GM21737 (cell line): ENCODE measurements at regions not wholly inside any gene's neighbourhood (a gene's known extent, or its start where the extent isn't known, plus 50 kb on each side); places are given as distances from the start of the nearest gene placed in this dataset.

Source experiments
- ATAC-seq: cut with Tn5 transposase; IDR thresholded peaks from one replicate; pipeline ENCODE4 v1.9.1; 2021; ENCODE audit warnings: mild to moderate bottlenecking, moderate library complexity; ENCODE audit not compliant: unreplicated experiment

DNA sequence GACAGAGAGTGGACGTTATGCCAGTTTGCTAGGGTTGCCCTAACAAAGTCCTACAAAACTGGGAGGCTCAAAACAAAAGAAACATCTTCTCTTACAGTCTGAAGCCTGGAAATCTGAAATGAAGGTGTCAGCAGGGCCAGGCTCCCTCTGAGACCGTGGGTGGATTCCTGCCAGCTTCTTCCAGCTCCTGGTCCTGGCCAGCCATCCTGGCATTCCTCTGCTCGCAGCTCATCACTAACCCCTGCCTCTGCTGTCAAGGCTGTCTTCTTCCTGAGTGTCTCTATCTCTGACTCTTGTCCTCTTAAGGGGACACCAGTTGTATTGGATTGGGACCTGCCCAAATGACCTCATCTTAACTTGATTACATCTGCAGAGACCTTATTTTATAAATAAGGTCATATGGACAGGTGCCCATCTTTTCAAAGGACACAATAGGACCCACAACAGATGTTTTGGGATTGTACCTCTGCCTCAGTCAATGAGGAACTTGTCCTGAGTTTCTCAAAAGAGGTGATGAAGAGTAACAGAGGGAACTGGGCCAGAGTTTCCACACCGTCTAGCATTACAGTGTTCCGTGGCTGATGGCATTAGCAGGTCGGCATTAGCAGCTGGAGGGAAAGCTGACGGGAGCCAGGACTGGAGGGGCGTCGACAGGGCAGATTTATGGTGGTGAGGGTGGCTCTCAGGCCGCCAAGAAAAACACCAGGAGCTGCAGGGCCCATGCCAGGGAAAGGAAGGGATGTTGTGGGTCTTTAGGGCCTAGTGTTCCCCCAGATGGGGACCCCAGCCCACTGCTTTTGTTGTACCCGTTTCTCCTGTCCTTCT, 157.3 kb downstream of the TBXT start:
- ATAC-seq = no peak

DNA sequence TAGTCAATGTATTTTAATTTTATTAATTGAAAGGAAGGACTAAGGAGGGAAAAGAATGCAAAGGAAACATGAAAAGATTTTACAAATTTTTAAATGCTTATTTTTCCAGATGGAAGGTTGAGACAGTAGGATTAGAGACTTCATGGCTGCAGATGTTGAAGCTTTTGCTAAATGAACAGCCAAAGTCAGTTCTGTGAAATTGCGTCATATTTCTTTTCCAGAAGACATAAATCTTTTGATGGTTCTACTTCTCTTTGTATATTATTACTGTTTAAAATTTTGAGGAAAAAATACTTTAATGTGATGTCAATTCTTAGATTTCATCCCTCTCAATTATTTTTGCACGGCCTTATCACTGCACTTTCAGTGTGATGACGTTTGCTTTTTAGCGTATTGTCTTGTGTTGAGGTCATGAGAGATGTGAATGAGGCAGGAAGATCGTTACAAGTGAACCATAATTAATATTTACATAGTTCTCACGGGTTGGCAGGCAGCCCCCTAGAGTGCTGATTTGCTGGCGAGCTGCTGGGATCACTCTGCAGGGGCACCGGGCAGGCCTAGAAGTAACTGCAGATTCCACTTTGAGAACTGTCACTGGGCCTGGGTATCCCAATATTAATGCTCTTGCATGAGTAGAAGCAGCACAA, 158.1 kb downstream of the TBXT start:
- ATAC-seq = no peak

DNA sequence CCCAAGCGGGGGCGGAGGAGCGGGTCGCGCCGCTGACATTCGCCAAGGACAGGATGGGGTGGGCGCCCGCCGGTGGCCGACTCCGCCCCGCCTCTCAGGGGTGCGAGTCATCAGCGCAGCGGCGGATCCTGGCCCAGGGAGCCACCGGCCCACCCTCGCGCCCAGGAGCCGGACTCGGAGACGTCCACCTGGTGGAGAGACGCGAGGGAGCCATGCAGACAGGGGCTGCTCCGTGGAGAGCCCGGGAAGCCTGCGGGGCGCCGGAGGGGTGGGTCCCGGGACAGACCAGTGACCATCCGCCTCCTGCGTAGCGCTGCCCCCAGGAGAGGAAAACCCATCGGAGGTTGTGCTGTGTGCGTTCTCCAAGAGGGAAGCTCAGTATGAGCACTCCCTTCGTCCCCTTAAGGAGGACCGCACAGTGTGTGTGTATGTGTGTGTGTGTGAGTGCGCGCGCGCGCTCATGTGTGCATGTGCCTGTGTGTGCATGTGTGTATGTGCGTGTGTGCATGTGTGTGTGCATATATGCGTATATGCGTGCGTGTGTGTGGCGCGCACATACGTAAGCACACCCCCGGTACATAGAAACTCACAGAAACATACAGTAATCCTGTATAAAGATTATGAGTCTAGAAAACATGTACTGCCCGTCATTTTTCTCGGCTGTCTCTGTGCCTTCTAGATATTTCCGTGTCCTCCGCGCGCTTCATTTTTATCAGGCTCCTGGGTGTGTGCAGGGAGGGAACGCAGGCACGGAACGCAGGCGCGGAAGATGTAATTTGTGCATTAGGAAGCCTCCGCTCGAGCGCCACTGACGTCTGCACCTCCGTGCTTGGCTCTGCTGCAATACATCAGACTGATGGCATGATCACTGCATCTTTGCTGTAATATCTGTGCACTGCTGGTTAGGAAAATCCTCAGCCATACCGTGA, 158.9 kb downstream of the TBXT start:
- ATAC-seq = no peak

DNA sequence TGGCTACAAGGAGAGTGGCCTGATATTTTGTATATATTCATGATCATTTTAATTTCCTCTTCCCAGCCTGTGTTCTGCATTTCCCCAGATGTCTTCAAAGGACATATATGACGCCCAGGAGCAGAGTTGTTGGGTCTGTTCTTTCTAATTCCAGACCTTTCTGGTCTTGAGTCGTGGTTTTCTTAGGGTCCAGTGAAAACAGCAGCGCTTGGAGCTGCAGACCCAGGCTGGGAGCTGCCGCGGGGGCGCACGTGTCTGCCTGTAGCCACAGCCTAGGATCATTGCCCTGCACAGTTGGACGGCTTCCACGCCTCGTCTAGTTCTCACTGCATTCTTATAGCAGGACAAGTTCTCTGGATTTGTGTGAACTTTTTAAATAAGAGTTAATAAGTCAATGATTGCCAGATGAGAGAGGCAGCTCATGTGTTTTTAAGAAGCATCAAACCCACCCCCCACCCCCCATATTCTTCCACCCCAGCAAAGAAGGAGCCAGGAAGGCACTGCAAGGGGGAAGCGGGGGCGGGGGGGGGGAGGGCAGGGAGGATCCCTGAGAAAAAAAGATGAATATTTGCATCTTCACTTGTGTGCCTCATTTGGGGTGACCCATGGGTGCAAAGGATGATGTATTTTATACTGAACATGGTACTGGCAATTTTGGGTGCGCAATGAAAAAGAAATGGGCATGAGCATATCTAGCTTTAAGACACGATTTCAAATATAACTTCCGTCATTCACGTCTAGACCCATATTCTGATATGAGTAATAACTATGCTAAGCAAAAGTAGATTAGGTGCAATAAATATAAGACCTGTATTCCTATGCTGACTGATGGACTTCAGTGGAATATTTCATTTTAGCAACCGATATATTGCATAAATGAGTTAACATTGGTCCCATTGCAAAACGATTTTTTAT, 160.0 kb downstream of the TBXT start:
- no peak for ATAC-seq

DNA sequence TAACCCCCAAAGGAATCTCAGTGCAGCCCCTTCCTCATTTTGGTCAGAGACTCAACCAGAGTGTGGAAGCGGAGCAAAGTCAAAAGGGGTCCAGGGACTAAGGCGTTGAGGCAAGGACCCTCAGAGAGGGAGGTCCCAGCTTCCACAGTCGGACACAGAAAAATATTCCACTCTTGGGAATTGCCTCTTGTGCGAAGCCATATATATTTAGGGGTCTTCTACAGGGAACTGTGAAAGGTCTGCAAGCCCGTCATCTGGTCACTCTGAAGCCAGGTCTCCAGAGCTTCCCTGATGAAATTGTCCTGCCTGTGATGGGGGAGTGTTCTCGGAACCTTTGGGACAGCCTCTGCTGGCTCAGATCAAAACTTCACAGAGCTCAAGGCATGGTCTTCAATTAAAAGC, 160.8 kb downstream of the TBXT start:
- ATAC-seq = no peak

DNA sequence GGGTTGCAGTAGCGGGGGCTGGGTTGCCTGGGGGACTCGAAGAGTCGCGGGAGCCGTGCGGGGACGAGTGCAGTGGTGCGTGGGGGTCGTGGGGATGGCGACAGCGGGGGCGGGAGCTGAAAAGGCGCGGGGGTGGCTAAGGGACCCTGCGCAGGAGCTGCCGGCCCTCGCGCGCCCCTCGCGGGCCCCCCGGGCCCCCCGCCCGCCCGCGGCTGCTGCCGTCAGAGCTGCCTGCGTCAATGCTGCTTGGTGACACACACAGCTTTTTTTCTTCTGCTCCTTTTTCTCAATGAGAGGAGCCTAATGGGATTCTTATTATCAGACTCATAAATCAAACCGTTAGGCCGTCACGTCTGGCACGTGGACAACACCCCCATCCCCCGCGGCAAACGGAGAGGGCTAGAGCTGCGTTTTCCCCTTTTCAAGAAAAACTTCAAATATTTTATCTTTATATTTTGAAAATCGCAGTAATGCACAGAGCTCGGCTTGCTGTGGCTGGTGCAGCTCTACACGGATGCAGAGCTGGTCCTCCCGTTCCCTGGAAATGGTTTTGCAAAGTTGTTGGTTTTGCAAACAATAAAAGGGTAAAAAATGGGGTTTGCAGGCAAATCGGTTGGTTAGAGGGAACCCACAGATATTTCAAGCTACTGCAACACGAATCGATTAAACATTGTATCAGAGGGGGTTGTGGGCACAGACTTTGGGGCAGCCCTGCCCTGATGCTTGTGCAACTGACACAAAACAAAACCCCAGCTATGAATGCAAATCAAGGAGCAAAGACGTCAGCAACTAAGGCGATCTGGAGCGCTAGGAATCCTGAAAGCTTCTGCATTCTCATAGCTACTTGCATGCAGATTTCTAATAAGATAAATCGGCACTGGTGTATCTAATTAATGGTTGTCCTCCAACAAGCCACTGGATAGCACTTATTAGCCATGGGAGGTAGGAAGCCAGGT, 161.4 kb downstream of the TBXT start:
- no peak for ATAC-seq

DNA sequence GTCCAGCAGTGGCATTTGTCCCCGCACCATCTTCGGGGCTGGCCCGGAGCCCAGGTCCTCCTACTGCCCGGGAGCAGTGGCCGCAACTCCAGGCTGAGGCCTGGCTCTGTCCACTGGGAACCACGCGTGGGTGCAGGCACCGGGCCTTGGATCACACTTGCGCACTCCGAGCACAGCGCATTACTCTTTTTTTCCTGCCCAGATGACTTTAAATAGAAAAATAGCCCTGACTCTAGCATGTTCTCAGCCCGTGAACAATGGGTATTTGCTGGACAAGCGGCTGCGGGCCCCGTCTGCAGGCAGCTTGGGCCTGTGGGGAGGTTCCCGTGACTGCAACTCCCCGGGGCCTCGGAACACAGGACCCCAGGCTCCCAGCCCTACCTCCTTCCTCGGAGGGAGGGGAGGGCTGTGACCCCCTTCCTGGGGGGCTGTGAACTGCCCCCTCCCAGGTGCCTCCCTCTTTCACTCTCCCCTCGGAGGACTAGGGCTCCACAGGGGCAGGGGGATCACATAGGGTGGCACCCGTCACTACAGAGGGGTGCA, 162.2 kb downstream of the TBXT start:
- no peak for ATAC-seq

DNA sequence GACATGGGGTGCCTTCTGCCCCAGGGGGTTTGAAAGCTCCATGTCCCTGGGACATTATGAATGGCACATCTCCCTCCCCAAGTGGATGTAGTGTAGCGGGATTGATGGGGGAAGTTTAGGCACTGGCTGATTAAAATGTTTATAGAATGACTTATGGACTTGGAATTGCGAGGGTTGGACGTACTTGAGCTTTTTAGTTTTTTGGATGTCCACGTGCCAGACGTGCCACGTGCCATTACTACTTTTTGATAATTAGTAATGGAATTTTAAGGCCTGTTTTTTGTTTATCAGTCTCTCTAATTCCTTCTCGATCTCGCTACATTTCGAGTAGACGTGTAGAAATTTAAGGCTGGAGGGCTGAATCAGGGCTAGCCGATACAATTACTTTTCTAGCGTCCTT, 162.8 kb downstream of the TBXT start:
- ATAC-seq = no peak

DNA sequence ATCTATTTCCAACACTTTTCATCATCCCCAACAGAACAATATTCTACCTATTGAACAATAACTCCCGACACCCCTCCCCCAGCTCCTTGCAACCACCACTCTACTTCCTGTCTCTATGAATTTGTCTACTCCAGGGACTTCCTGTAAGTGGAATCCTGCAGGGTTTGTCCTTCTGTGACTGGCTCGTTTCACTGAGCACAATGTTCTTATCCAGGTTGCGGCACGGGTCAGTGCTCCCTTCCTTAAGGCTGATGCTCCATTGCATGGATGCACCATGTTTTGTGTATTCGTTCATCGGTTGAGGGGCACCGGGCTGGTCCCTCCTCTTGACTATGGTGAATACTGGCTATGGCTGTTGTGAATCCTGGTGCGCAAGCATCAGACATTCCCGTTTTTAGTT, 163.2 kb downstream of the TBXT start:
- no peak for ATAC-seq

DNA sequence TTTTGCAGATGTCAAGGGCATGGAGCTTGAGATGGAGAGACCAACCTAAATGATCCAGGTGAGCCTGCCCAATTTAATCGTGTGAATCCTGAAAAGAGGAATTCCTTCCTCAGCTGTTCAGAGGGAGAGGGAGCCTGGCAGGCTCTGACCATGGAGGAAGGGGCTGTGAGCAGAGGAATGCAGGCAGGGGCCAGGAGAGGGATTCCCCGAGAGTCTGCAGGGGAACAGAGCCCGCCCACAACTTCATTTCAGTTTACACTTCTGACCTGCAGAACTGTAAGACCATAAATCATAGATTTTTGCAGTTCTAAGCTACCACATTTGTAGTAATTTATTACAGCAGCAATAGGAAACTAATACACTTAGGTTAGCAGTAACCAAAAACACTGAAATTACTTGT, 164.1 kb downstream of the TBXT start:
- no peak for ATAC-seq

DNA sequence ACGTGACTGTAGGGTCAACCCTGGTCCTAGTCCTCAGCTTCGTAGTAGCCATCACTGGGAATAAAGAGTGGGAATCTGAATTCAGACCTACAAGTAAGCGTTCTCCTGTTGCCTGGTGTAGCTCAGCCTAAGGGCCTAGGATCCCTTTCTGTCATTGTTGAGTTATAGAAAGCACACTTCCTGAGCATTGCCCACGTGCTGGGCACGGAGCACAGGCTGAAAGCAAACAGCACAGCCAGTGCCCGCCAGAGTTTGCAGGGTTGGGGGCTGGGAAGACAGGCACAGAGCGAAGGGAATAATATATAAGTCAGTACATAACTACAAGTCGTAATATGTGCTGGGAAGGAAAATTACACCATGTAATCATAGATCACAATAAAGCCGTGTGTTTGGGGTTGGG, 166.3 kb downstream of the TBXT start:
- ATAC-seq = no peak

DNA sequence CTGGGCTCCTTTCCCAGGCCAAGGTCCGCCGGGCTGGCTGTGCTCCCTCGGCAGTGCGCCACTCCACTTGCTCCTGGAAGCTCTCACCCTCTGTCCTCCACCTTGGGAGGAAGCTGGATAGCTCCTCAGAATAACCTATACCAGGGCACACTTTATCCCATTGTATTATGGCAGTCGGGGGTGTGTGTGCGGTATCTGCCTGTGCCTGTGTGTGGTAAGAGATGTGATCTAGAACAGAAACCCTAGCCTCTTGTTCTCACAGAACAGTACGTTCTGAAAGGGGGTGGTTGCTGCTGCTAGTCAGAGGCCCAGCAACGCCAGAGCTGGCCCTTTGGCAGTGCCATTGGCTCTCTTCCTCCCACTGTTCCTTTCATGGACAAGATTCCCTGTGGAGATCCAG, 168.4 kb downstream of the TBXT start:
- ATAC-seq = no peak

DNA sequence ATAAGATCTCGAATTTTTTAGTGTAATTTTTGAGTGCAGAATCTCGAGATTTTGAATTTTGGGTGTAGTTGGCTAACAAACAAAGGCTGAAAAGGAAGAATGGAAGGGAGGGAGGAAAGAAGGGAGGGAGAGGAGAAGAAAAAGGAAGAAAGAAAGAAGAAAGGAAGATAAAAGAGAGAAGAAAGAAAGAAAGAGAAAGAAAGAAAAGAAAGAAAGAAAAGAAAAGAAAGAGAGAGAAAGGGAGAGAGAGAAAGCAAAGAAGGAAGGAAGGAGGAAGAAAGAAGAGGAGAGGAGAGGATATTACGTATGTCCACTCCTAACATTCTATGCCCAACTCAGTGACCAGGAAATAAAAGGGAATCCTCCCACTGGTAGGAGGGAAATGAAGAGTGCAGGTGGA, 169.6 kb downstream of the TBXT start:
- ATAC-seq = no peak

DNA sequence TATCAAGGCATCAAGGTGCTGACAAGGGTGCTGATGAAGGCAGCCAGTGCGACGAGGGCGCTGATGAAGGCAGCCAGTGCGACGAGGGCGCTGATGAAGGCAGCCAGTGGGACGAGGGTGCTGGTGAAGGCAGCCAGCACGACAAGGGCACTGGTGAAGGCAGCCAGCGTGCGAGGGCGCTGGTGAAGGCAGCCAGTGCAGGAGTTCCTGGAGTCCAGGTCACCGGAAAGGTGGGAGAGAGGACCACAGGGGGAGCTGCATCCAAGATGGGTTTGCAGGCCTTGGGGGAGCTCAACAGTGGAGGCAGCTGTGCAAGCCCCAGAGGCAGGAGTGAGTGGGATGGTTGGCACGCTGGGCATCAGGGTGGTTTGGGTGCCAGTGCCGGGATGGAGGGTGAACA, 176.3 kb downstream of the TBXT start:
- no peak for ATAC-seq

DNA sequence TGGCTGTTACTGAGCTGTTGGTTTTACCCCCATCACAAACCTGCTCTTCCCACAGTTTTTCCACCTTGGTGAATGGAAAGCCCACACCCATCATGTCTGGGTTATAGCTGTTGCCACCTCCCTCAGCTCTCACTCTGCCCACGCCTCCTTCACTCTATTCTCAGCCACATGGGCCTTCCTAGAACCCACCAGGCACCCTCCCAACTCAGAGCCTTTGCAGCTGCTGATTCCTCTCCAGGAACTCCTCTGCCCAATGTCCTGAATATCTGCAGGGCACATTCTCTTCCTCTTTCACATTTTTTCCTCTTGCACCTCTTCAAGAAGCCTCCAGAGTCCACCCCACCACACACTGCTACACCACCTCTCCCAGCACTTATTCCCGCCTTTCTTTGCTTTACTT, 177.4 kb downstream of the TBXT start:
- no peak for ATAC-seq

DNA sequence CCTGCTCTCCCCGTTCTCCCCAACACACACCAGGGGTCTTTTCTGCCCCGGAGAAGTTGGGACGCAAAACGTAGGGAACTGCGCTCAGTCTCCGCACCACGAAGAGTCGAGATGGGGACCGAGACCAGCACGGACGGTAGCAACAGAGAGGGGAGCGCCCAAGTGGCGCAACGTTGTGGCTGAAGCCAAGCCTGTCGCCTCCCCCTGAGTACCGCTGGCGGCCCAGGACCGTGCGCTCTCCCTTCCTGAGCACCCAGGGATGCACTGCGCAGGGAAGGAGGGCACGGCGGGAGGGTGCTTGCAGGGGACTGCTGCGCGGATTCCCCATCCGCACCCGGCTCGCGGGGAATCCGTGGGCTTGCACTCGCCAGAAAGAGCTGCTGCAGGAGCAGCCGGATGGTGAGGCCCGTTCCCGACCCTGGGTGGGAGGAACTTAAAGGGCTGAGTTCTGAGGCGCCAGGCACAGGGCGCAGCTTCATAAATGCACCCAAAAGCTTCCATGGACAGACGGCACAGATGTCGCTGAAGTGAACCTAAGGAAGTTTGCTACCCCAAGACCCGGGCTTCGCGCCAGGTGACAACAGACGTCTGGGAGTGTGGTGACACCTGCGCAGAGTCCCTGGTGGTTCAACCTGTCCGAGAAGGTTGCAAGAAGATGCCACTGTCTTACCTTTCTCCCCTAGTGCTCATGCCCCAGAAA, 178.7 kb downstream of the TBXT start:
- no peak for ATAC-seq

DNA sequence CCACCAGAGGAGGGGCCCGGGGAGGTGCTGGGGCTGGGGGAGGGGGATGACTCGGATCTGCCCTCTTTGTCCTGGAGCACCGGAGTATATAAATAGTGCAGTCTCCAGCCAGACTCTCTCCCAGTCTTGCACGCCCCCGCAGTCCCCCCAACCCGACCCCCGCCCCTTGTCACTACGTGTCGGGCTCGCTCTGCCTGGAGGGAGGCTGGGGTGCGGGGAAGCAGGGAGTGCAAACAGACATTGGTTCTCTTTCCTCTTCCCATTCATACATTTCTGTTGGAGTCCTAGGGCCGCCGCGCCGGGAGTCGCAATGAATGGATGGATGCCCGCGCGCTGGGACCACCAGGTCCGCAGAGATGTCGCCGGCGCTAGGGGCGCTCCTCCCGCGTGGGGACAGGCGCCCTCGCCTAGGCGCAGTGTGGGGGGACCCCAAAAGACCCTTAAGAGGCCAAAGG, 179.3 kb downstream of the TBXT start:
- ATAC-seq = no peak

DNA sequence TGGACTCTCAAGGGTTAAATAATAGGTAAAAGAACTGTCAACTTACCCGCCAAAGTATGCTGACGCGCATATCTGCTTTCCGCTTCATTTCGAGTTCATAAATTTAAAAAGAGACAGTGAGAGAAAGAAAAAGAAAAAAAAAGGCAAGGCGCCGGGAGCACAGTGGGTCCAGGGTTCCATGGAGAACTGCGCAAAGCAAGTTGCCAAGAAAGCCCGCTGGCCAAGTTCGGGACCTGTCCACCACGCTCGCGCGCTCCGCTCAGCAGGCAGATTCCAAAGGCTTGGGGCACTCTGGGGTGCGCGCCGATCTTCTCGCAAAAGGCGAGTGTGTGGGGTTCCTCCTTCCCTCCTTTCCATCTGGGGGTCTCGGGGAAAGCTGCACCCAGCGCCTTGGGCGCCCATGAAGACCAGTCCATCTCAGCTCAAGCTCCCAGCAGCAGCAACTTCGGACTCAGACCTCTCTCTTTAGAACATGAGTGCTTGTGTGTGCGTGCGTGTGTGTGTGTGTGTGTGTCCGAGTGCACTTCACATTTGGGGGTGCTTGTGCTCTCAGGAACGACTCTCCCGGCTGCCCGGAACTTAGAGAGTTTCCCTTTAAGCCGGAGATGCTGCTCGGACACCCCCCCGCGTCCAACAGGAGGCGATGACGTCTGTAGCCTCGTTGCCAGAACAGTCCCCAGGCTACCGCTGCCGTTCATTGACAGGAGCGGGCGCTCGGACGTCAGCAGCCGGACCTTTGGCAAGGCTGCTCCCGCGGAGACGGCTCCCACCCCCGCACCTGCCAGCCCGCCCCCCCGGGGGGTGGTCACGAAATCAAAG, 180.0 kb downstream of the TBXT start:
- no peak for ATAC-seq
